GM18870 (cell line): ENCODE measurements at regions not wholly inside any gene's neighbourhood (a gene's known extent, or its start where the extent isn't known, plus 50 kb on each side); places are given as distances from the start of the nearest gene placed in this dataset.

Experiments
- ATAC-seq: cut with Tn5 transposase; IDR thresholded peaks from one replicate; pipeline ENCODE4 v1.9.1; 2021; ENCODE audit warnings: moderate library complexity; ENCODE audit not compliant: unreplicated experiment

- ATAC-seq = no peak
These were observed 319.8 kb downstream of the GATA3 start for GRCh38 chr10:8374334-8374733.

GRCh38 chr10:8375137-8375536 is 320.6 kb downstream of the GATA3 start:
- ATAC-seq = no peak

GRCh38 chr10:8378198-8378983 is 323.9 kb downstream of the GATA3 start:
- no peak for ATAC-seq

- no peak for ATAC-seq
These were observed 325.7 kb downstream of the GATA3 start for GRCh38 chr10:8379906-8380832.

- ATAC-seq = no peak
These were observed 326.5 kb downstream of the GATA3 start for GRCh38 chr10:8380833-8381496.

GRCh38 chr10:8386781-8387180 is 332.3 kb downstream of the GATA3 start:
- no peak for ATAC-seq

- no peak for ATAC-seq
These were observed 335.1 kb downstream of the GATA3 start for GRCh38 chr10:8389630-8390029.

GRCh38 chr10:8392216-8392615 is 337.7 kb downstream of the GATA3 start:
- no peak for ATAC-seq

GRCh38 chr10:8393531-8393930 is 339.0 kb downstream of the GATA3 start:
- ATAC-seq = no peak

- ATAC-seq = no peak
These were observed 342.2 kb downstream of the GATA3 start for GRCh38 chr10:8396675-8397074.

- ATAC-seq = no peak
These were observed 344.3 kb downstream of the GATA3 start for GRCh38 chr10:8398771-8399170.

- ATAC-seq = no peak
These were observed 345.7 kb downstream of the GATA3 start for GRCh38 chr10:8400151-8400550.

- no peak for ATAC-seq
These were observed 346.4 kb downstream of the GATA3 start for GRCh38 chr10:8400892-8401291.

GRCh38 chr10:8401531-8401930 is 347.0 kb downstream of the GATA3 start:
- ATAC-seq = no peak

GRCh38 chr10:8402576-8402975 is 348.1 kb downstream of the GATA3 start:
- ATAC-seq = no peak

GRCh38 chr10:8403711-8404371 is 349.4 kb downstream of the GATA3 start:
- no peak for ATAC-seq

GRCh38 chr10:8404721-8405120 is 350.2 kb downstream of the GATA3 start:
- peak; percentile 86 for ATAC-seq

- ATAC-seq = no peak
These were observed 351.1 kb downstream of the GATA3 start for GRCh38 chr10:8405596-8405995.

GRCh38 chr10:8407501-8408021 is 353.1 kb downstream of the GATA3 start:
- ATAC-seq = no peak

GRCh38 chr10:8410506-8410905 is 356.0 kb downstream of the GATA3 start:
- ATAC-seq = no peak

- ATAC-seq = no peak
These were observed 358.1 kb downstream of the GATA3 start for GRCh38 chr10:8412541-8412940.
